WERI-Rb-1 (cell line): ENCODE measurements at regions not wholly inside any gene's neighbourhood (a gene's known extent, or its start where the extent isn't known, plus 50 kb on each side); places are given as distances from the start of the nearest gene placed in this dataset.

Experiments used
- DNase-seq: peaks from one replicate; pipeline ENCODE4 v3.0.0-alpha.2; 2020
- H3K27ac ChIP-seq: fragments of 250-450 bp; sonication (Bioruptor Pico); 2 replicates; pipeline ENCODE4 v1.5.1; 2020; ENCODE audit warnings: mild to moderate bottlenecking, moderate library complexity
- H3K27me3 ChIP-seq: fragments of 250-450 bp; sonication (Bioruptor Pico); 2 replicates; pipeline ENCODE4 v1.5.1; 2021; ENCODE audit warnings: mild to moderate bottlenecking, low read depth, moderate library complexity; ENCODE audit not compliant: insufficient read depth, severe bottlenecking
- H3K36me3 ChIP-seq: fragments of 250-450 bp; sonication (Bioruptor Pico); 2 replicates; pipeline ENCODE4 v1.5.1; 2020; ENCODE audit warnings: mild to moderate bottlenecking, moderate library complexity
- H3K4me3 ChIP-seq: 2 replicates; pipeline ENCODE4 v1.5.1; 2011; ENCODE audit warnings: low read depth, mild to moderate bottlenecking, control low read depth, low read length
- H3K9me3 ChIP-seq: fragments of 250-450 bp; sonication (Bioruptor Pico); 2 replicates; pipeline ENCODE4 v1.5.1; 2021; ENCODE audit warnings: mild to moderate bottlenecking, moderate library complexity; ENCODE audit not compliant: severe bottlenecking
- TF ChIP-seq, protein P1 (sequence below): IDR thresholded peaks from 2 replicates; pipeline ENCODE4 v1.5.1; 2011; ENCODE audit warnings: low read depth, mild to moderate bottlenecking, control low read depth, inconsistent platforms, low read length

DNA sequence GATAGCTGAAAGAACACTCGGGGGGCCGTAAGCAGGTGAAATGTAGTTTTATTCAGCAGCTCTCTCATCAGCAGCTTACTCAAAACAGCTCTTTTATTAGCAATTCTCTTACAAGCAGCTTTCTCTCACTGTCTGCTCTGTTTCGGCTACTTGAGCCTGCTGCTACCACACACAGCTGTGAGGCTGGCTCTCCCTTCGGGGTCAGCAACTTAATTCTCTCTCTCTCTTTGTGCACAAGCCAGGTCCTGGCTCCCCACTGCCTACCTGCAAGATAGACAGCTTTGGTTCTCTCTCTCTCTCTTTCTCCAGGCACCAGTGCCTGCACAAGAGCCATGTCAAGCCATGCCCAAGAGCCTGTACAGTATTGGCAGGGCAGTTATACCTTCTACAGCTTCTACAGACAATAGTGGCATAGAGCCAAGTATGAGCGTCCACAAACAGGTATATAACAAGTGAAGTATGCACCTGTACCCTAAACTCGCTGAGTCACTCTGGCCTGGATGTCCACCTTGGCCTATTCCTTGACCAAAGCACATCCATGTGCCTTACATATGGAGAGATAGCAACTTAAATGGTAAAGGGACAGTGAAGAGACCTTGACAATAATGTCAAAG is 110.8 kb downstream of the MTNR1B start:
- DNase-seq = no peak
- no peaks in the 10 kb centered on the region for H3K9me3 ChIP-seq
- H3K27me3 ChIP-seq = no peaks in the 10 kb centered on the region
- H3K36me3 ChIP-seq = no peaks in the 10 kb centered on the region
- TF ChIP-seq, protein P1, sequence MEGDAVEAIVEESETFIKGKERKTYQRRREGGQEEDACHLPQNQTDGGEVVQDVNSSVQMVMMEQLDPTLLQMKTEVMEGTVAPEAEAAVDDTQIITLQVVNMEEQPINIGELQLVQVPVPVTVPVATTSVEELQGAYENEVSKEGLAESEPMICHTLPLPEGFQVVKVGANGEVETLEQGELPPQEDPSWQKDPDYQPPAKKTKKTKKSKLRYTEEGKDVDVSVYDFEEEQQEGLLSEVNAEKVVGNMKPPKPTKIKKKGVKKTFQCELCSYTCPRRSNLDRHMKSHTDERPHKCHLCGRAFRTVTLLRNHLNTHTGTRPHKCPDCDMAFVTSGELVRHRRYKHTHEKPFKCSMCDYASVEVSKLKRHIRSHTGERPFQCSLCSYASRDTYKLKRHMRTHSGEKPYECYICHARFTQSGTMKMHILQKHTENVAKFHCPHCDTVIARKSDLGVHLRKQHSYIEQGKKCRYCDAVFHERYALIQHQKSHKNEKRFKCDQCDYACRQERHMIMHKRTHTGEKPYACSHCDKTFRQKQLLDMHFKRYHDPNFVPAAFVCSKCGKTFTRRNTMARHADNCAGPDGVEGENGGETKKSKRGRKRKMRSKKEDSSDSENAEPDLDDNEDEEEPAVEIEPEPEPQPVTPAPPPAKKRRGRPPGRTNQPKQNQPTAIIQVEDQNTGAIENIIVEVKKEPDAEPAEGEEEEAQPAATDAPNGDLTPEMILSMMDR = no peak
- no peak overlapping the region for H3K4me3 ChIP-seq
- no peak overlapping the region for H3K27ac ChIP-seq

- Histone ChIP-seq H3K27me3 (no peaks in the 10 kb centered on the region), H3K9me3 (no peaks in the 10 kb centered on the region), H3K27ac (no peak overlapping the region), H3K4me3 (no peak overlapping the region), H3K36me3 (no peaks in the 10 kb centered on the region)
- TF ChIP-seq, protein P1 = no peak
- peak; percentile 63 for DNase-seq
Observed at GRCh38 chr11:93081694-93082093, 112.2 kb downstream of the MTNR1B start.

- no peak overlapping the region for H3K4me3 ChIP-seq
- no peak for DNase-seq
- TF ChIP-seq, protein P1 = no peak
Observed at GRCh38 chr11:93082900-93083299, 113.4 kb downstream of the MTNR1B start.

GRCh38 chr11:93084727-93085505 is 112.9 kb downstream of the SLC36A4 start:
- H3K27me3 ChIP-seq = no peaks in the 10 kb centered on the region
- no peak overlapping the region for H3K4me3 ChIP-seq
- no peaks in the 10 kb centered on the region for H3K9me3 ChIP-seq
- TF ChIP-seq, protein P1 = no peak
- no peaks in the 10 kb centered on the region for H3K36me3 ChIP-seq
- no peak overlapping the region for H3K27ac ChIP-seq
- DNase-seq = no peak

More at GRCh38 chr11:93082900-93083299, 113.4 kb downstream of the MTNR1B start:
- H3K27me3 ChIP-seq = no peaks in the 10 kb centered on the region
- H3K9me3 ChIP-seq = no peaks in the 10 kb centered on the region
- no peaks in the 10 kb centered on the region for H3K36me3 ChIP-seq
- H3K27ac ChIP-seq = no peak overlapping the region

DNA sequence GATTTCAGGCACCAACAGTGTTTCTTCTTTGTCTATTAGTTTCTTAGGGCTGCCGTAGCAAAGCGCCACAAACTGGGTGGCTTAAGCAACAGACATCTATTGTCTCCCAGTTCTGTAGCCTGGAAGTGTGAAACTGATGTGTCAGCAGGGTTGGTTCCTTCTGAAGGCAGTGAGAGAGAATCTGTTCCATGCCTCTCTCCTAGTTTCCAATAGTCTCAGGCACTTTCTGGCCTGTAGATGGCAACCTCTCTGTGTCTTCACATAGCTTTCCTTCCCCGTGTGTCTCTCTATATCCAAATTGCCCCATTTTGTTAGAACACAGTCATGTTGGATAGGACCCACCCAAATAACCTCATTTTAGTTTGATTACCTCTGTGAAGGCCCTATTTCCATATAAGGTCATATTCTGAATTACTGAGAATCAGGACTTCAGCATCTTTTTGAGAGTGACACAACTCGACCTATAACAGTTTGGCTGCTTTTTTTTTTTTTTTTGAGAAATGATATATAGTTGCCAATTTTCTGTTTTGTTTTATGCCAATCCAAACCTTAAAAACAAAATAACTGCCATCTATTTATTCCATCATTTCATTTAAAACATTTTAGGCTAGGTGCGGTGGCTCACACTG is 108.2 kb downstream of the SLC36A4 start:
- Histone ChIP-seq H3K4me3 (no peak overlapping the region), H3K27me3 (no peaks in the 10 kb centered on the region), H3K9me3 (no peaks in the 10 kb centered on the region), H3K36me3 (no peaks in the 10 kb centered on the region), H3K27ac (no peak overlapping the region)
- peak; percentile 13 for DNase-seq
- TF ChIP-seq, protein P1 = peak; percentile 71
